PC-3 (cell line): ENCODE measurements at regions not wholly inside any gene's neighbourhood (a gene's known extent, or its start where the extent isn't known, plus 50 kb on each side); places are given as distances from the start of the nearest gene placed in this dataset.

Source experiments
- ATAC-seq: fragments of 200-7000 bp; cut with Tn5 transposase; 2 replicates; pipeline ENCODE4 v1.9.1; 2020; ENCODE audit warnings: mild to moderate bottlenecking, moderate library complexity
- BruUV-seq: library from RNA; stranded (reverse); fragments of 400-500 nt; replicated peaks from 2 replicates; lab custom pipeline; 2021; lab: Mats Ljungman, UMichigan
- CTCF ChIA-PET: fragments of 300-600 bp; sonication (Branson Sonifier 250); formaldehyde crosslinking; loops from one replicate; lab custom pipeline; 2022; ENCODE audit warnings: antibody characterized with exemption; lab: Charles Lee
- POLR2A ChIA-PET: fragments of 300-600 bp; sonication (Branson Sonifier 250); formaldehyde crosslinking; loops from one replicate; lab custom pipeline; 2022; ENCODE audit warnings: antibody characterized with exemption; ENCODE audit not compliant: unreplicated experiment; lab: Charles Lee
- DNase-seq: peaks from one replicate; pipeline ENCODE4 v3.0.0-alpha.2; 2015
- H2AFZ ChIP-seq: fragments of 300-600 bp; sonication (generic); 2 replicates; pipeline ENCODE4 v1.6.0; 2016; ENCODE audit warnings: antibody characterized with exemption, low read length
- H3F3A ChIP-seq: fragments of 300-600 bp; sonication (generic); one replicate; pipeline ENCODE4 v1.6.0; 2017; ENCODE audit warnings: antibody characterized with exemption, low read length, control low read depth, mild to moderate bottlenecking; ENCODE audit not compliant: unreplicated experiment
- H3K27ac ChIP-seq: fragments of 300-600 bp; sonication (generic); 2 replicates; pipeline ENCODE4 v1.5.1; 2016; ENCODE audit warnings: mild to moderate bottlenecking, low read length
- H3K27me3 ChIP-seq: fragments of 300-600 bp; sonication (generic); 2 replicates; pipeline ENCODE4 v1.6.1; 2016; ENCODE audit warnings: low read length, mixed read lengths
- H3K36me3 ChIP-seq: fragments of 300-600 bp; sonication (generic); 2 replicates; pipeline ENCODE4 v1.6.1; 2016; ENCODE audit warnings: low read depth, mixed run types, low read length, mixed read lengths
- H3K4me1 ChIP-seq: fragments of 300-600 bp; sonication (generic); 2 replicates; pipeline ENCODE4 v1.5.1; 2016; ENCODE audit warnings: low read length; ENCODE audit not compliant: insufficient read depth
- H3K4me2 ChIP-seq: fragments of 300-600 bp; sonication (generic); 2 replicates; pipeline ENCODE4 v1.6.0; 2016; ENCODE audit warnings: low read length
- H3K4me3 ChIP-seq: fragments of 300-600 bp; sonication (generic); 2 replicates; pipeline ENCODE4 v1.5.1; 2016; ENCODE audit warnings: mild to moderate bottlenecking, low read length, mixed read lengths
- H3K79me2 ChIP-seq: fragments of 300-600 bp; sonication (generic); 2 replicates; pipeline ENCODE4 v1.6.1; 2017; ENCODE audit warnings: low read length, mixed read lengths
- H3K9ac ChIP-seq: fragments of 300-600 bp; sonication (generic); 2 replicates; pipeline ENCODE4 v1.6.0; 2016; ENCODE audit warnings: mild to moderate bottlenecking, low read length
- H3K9me2 ChIP-seq: fragments of 300-600 bp; sonication (generic); replicated peaks from 2 replicates; pipeline ENCODE4 v1.6.1; 2016; ENCODE audit warnings: mixed run types, low read length, mixed read lengths
- H3K9me3 ChIP-seq: fragments of 300-600 bp; sonication (generic); 2 replicates; pipeline ENCODE4 v1.6.1; 2016; ENCODE audit warnings: low read length, mixed read lengths
- H4K20me1 ChIP-seq: fragments of 300-600 bp; sonication (generic); 2 replicates; pipeline ENCODE4 v1.6.1; 2016; ENCODE audit warnings: low read length, mixed read lengths
- EZH2 ChIP-seq: fragments of 300-600 bp; sonication (generic); IDR thresholded peaks from one replicate; pipeline ENCODE4 v1.6.1; 2017; ENCODE audit warnings: antibody characterized with exemption, mild to moderate bottlenecking, low read length; ENCODE audit not compliant: unreplicated experiment
- EZH2phosphoT487 ChIP-seq: fragments of 300-600 bp; sonication (generic); IDR thresholded peaks from 2 replicates; pipeline ENCODE4 v1.6.1; 2018; ENCODE audit warnings: mild to moderate bottlenecking, antibody characterized with exemption, low read length, borderline replicate concordance
- intact Hi-C: fragments of 100-400 bp; cut with micrococcal nuclease; formaldehyde crosslinking; loops from 2 replicates; pipeline ENCODE4 v1.9.0; 2023
- TF ChIP-seq, protein P1 (sequence below): fragments of 300-600 bp; sonication (generic); conservative IDR thresholded peaks from 2 replicates; pipeline ENCODE4 v1.5.1; 2017; ENCODE audit warnings: antibody characterized with exemption, low read depth, mild to moderate bottlenecking, low read length

DNA sequence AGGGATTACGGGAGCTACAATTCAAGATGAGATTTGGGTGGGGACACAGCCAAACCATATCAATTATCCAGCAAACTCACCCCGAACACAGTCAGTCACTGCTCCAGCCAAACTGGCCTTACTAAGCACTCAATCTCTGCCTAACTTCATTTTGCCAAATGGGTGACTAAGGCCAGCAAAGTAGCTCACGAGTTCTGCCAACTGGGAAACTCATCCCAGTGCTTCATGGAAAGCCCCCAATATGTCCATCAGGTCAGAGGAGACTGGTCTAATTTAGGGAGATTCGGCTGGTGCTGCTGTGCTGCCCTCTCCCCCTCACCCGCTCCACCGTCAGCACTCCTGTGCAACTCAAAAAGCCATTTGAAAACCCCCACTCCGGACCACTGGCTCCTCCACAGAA lies 324.0 kb downstream of the FOXO1 start:
- ChIA-PET POLR2A (no interaction called here), CTCF (no interaction called here)
- H4K20me1 ChIP-seq, result no peaks in the 10 kb centered on the region
- ATAC-seq, result no peak
- no peak overlapping the region for H3K4me3 ChIP-seq
- H3K4me2 ChIP-seq, result no peak overlapping the region
- no peaks in the 10 kb centered on the region for H3K9me3 ChIP-seq
- no peak for DNase-seq
- H3F3A ChIP-seq, result no peaks in the 10 kb centered on the region
- no peaks in the 10 kb centered on the region for H3K9me2 ChIP-seq
- no peak overlapping the region for H3K27ac ChIP-seq
- H3K36me3 ChIP-seq, result no peaks in the 10 kb centered on the region
- H2AFZ ChIP-seq, result no peak overlapping the region
- no peaks in the 10 kb centered on the region for H3K79me2 ChIP-seq
- TF ChIP-seq EZH2phosphoT487 (no peak), EZH2 (no peak)
- TF ChIP-seq, protein P1, sequence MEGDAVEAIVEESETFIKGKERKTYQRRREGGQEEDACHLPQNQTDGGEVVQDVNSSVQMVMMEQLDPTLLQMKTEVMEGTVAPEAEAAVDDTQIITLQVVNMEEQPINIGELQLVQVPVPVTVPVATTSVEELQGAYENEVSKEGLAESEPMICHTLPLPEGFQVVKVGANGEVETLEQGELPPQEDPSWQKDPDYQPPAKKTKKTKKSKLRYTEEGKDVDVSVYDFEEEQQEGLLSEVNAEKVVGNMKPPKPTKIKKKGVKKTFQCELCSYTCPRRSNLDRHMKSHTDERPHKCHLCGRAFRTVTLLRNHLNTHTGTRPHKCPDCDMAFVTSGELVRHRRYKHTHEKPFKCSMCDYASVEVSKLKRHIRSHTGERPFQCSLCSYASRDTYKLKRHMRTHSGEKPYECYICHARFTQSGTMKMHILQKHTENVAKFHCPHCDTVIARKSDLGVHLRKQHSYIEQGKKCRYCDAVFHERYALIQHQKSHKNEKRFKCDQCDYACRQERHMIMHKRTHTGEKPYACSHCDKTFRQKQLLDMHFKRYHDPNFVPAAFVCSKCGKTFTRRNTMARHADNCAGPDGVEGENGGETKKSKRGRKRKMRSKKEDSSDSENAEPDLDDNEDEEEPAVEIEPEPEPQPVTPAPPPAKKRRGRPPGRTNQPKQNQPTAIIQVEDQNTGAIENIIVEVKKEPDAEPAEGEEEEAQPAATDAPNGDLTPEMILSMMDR, result no peak
- no TSS peak for BruUV-seq
- H3K9ac ChIP-seq, result no peak overlapping the region
- H3K27me3 ChIP-seq, result no peaks in the 10 kb centered on the region
- intact Hi-C loops, result loop anchor here (10.0 kb wide), 1 partner anchor 322 kb away; the partner anchor contains the start of gene FOXO1
- H3K4me1 ChIP-seq, result no peaks in the 10 kb centered on the region

DNA sequence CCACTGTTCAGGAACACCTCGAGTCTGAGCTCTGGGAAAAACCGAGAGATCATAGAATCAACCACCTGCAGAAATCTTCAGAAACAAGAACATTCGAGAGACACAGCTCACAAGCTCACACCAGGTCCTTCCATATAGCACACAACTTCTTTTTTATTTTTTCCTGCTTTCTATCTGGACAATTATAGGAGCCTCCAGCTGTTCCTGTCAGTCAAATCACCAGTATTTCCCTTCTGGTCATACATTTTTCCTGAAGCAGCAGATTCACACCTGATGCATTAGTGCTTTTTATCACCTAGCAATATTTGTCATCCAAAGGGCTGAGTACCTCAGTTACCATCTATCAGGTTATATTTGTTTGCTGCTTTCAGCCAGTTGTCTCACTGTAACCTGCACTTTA lies 323.5 kb downstream of the FOXO1 start:
- H3K4me1 ChIP-seq, result no peaks in the 10 kb centered on the region
- ATAC-seq (no peak), DNase-seq (no peak)
- H3K4me3 ChIP-seq, result no peak overlapping the region
- no peaks in the 10 kb centered on the region for H3F3A ChIP-seq
- intact Hi-C loops, result loop anchor here (10.0 kb wide), 1 partner anchor 322 kb away; the partner anchor contains the start of gene FOXO1
- BruUV-seq, result no TSS peak
- no peak overlapping the region for H2AFZ ChIP-seq
- POLR2A ChIA-PET, result no interaction called here
- H3K9me3 ChIP-seq, result no peaks in the 10 kb centered on the region
- H3K27ac ChIP-seq, result no peak overlapping the region
- no peaks in the 10 kb centered on the region for H3K27me3 ChIP-seq
- CTCF ChIA-PET, result no interaction called here
- H3K9me2 ChIP-seq, result no peaks in the 10 kb centered on the region
- no peaks in the 10 kb centered on the region for H3K36me3 ChIP-seq
- H3K4me2 ChIP-seq, result no peak overlapping the region
- TF ChIP-seq EZH2, result no peak
- TF ChIP-seq, protein P1, result no peak
- TF ChIP-seq EZH2phosphoT487, result no peak
- H3K79me2 ChIP-seq, result no peaks in the 10 kb centered on the region
- no peak overlapping the region for H3K9ac ChIP-seq
- no peaks in the 10 kb centered on the region for H4K20me1 ChIP-seq

DNA sequence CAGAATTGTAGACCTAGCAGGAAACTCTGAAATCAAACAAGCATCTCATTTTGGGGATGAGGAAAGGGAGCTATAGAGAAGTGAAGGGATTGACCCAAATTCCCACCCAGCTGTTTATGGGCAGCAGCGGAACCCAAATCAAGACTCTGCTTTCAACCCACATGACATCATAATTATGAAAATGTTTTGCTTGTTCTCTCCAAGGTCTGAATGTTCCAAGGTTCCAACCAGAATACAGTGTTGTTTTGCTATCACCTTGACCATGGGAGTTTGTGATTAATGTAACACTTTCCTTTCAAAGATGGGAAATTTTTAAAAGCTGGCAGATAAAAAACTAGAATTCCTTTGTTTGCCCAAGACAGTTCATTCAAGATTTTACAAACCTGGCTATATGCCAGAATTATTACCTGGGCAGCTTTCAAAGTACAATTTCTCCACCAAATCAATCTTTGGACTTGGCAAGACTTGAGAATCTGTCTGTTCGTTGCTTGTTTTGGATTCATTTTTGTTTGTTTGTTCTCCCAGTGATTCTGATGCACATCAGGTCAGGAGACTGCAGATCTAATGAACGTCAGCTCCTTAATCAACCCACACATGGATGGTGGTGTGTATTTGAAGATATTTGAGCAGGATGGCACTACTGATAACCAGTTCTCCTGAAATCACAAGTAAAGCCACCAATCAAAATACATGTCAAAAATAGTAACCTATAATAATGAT lies 322.7 kb downstream of the FOXO1 start:
- Histone ChIP-seq H3K9me3 (no peaks in the 10 kb centered on the region), H3K4me2 (no peak overlapping the region), H3K79me2 (no peaks in the 10 kb centered on the region), H3K4me1 (no peaks in the 10 kb centered on the region), H3K27ac (no peak overlapping the region), H3K9ac (no peak overlapping the region), H3K36me3 (no peaks in the 10 kb centered on the region), H3F3A (no peaks in the 10 kb centered on the region), H4K20me1 (no peaks in the 10 kb centered on the region), H2AFZ (no peak overlapping the region), H3K9me2 (no peaks in the 10 kb centered on the region), H3K4me3 (no peak overlapping the region), H3K27me3 (no peaks in the 10 kb centered on the region)
- CTCF ChIA-PET, result no interaction called here
- BruUV-seq, result no TSS peak
- no peak for ATAC-seq
- no peak for DNase-seq
- POLR2A ChIA-PET, result no interaction called here
- intact Hi-C loops, result loop anchor here (10.0 kb wide), 1 partner anchor 321 kb away; the partner anchor contains the start of gene FOXO1
- no peak for TF ChIP-seq EZH2phosphoT487
- TF ChIP-seq, protein P1, result no peak
